Endothelial cell of umbilical vein (primary cell): ENCODE measurements at regions not wholly inside any gene's neighbourhood (a gene's known extent, or its start where the extent isn't known, plus 50 kb on each side); places are given as distances from the start of the nearest gene placed in this dataset.

Source experiments
- EZH2 ChIP-seq: IDR thresholded peaks from 2 replicates; pipeline ENCODE4 v1.6.1; 2012; ENCODE audit warnings: borderline replicate concordance, low read depth, mild to moderate bottlenecking, moderate library complexity, low read length, inconsistent platforms; ENCODE audit not compliant: severe bottlenecking
- FOS ChIP-seq: IDR thresholded peaks from 2 replicates; pipeline ENCODE4 v1.6.1; 2011; ENCODE audit warnings: mild to moderate bottlenecking, low read length, moderate library complexity, borderline replicate concordance; ENCODE audit not compliant: insufficient read depth
- GATA2 ChIP-seq: IDR thresholded peaks from 2 replicates; pipeline ENCODE4 v1.7.0; 2011; ENCODE audit warnings: low read depth, mild to moderate bottlenecking, moderate library complexity, mixed read lengths, low read length; ENCODE audit not compliant: insufficient read length, insufficient read depth
- JUN ChIP-seq: IDR thresholded peaks from 2 replicates; pipeline ENCODE4 v1.6.1; 2011; ENCODE audit warnings: borderline replicate concordance, low read depth; ENCODE audit not compliant: insufficient read length, insufficient read depth
- MYC ChIP-seq: IDR thresholded peaks from one replicate; pipeline ENCODE4 v1.6.1; 2011; ENCODE audit warnings: mild to moderate bottlenecking, low read depth, low read length
- POLR2A ChIP-seq: IDR thresholded peaks from 2 replicates; pipeline ENCODE4 v1.6.1; 2012; ENCODE audit warnings: low read depth, mild to moderate bottlenecking, control low read depth, low read length
- POLR2AphosphoS5 ChIP-seq: IDR thresholded peaks from 2 replicates; pipeline ENCODE4 v1.6.1; 2012; ENCODE audit warnings: low read depth, mild to moderate bottlenecking, control low read depth, low read length, moderate library complexity; ENCODE audit not compliant: insufficient read depth
- TF ChIP-seq, protein P1 (sequence below): IDR thresholded peaks from 2 replicates; pipeline ENCODE4 v1.6.1; 2011; ENCODE audit not compliant: insufficient read depth, insufficient read length
- TF ChIP-seq, protein P2 (sequence below), 2 donors: IDR thresholded peaks; 1 replicate in 1 of 2; 2 replicates in 1 of 2; pipeline ENCODE4 v1.5.1; 2011; ENCODE audit warnings: low read length in 2 of 2, mild to moderate bottlenecking in 2 of 2, moderate library complexity in 2 of 2, control low read depth in 1 of 2, inconsistent platforms in 1 of 2, low read depth in 1 of 2; ENCODE audit not compliant: insufficient read depth in 1 of 2; ENCODE audit errors: extremely low read depth in 1 of 2

DNA sequence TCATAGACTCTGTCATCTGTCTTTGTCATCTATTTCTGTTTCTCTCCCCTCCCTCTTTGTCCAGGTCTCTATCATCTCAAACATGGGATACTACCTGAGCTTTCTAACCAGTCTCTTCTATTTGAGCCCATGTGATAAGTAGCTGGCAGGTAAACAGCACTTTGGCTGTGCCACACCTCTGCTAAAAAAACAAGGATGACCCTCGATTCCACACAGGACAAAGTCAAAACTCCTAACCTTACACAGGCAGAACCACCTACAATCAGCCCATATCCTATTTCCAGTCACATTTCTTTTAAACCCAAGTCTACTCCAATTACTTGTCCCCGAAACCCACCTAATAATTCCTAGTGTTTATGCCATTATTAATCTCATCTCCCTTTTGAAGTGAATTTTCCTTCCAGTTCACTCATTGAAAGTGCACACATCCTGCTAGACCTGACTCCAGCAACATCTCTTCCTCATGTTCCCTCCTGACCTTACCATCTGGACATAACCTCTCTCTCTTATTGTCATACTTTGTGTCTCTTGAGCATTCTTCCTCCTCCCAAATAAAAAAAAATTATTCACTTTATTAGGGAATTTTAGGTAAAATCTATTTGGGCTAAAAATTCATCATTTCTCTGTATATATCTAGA, 256.1 kb upstream of the ONECUT1 start:
- TF ChIP-seq POLR2AphosphoS5 (no peak), EZH2 (no peak), POLR2A (no peak), FOS (no peak), MYC (no peak), JUN (no peak), GATA2 (no peak)
- TF ChIP-seq, protein P1, sequence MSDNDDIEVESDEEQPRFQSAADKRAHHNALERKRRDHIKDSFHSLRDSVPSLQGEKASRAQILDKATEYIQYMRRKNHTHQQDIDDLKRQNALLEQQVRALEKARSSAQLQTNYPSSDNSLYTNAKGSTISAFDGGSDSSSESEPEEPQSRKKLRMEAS: no peak
- TF ChIP-seq, protein P2, sequence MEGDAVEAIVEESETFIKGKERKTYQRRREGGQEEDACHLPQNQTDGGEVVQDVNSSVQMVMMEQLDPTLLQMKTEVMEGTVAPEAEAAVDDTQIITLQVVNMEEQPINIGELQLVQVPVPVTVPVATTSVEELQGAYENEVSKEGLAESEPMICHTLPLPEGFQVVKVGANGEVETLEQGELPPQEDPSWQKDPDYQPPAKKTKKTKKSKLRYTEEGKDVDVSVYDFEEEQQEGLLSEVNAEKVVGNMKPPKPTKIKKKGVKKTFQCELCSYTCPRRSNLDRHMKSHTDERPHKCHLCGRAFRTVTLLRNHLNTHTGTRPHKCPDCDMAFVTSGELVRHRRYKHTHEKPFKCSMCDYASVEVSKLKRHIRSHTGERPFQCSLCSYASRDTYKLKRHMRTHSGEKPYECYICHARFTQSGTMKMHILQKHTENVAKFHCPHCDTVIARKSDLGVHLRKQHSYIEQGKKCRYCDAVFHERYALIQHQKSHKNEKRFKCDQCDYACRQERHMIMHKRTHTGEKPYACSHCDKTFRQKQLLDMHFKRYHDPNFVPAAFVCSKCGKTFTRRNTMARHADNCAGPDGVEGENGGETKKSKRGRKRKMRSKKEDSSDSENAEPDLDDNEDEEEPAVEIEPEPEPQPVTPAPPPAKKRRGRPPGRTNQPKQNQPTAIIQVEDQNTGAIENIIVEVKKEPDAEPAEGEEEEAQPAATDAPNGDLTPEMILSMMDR (IDR thresholded peaks at IDR 0.05; ENCODE audit: extremely low read depth in 1 of 2, insufficient read depth in 1 of 2, low read depth in 1 of 2, low read length in 2 of 2): no peak
